Nephron (organoid): ENCODE measurements at regions not wholly inside any gene's neighbourhood (a gene's known extent, or its start where the extent isn't known, plus 50 kb on each side); places are given as distances from the start of the nearest gene placed in this dataset.
"Not testable (repeated sequence)": the region's sequence is repeated elsewhere in the genome, so short reads cannot be mapped to it uniquely, and the experiment has no call there.

Source experiments
- H3K27ac Mint-ChIP-seq, 3 experiments: 2 replicates each; pipeline ENCODE4 v1.8.0; 2020; ENCODE audit warnings: mixed read lengths in 3 of 3, mild to moderate bottlenecking in 2 of 3, moderate library complexity in 1 of 3
- H3K27me3 Mint-ChIP-seq: 2 replicates; pipeline ENCODE4 v1.8.0; 2021; ENCODE audit warnings: low read depth, mild to moderate bottlenecking, moderate library complexity, mixed read lengths
- H3K36me3 Mint-ChIP-seq: 2 replicates; pipeline ENCODE4 v1.8.0; 2020; ENCODE audit warnings: low read depth, mixed read lengths
- H3K4me1 Mint-ChIP-seq: 2 replicates; pipeline ENCODE4 v1.8.0; 2020; ENCODE audit warnings: mixed read lengths
- H3K4me3 Mint-ChIP-seq, 3 experiments: 2 replicates each; pipeline ENCODE4 v1.8.0; 2020; ENCODE audit warnings: mild to moderate bottlenecking in 3 of 3, mixed read lengths in 3 of 3, moderate library complexity in 2 of 3
- H3K9me3 Mint-ChIP-seq: 2 replicates; pipeline ENCODE4 v1.8.0; 2020; ENCODE audit warnings: mixed read lengths
- TF ChIP-seq, protein P1 (sequence below), 3 experiments: fragments of 200-600 bp; sonication (generic); IDR thresholded peaks; one replicate each; pipeline ENCODE4 v1.5.0; 2021; ENCODE audit warnings: antibody characterized with exemption in 3 of 3; ENCODE audit not compliant: unreplicated experiment in 3 of 3

DNA sequence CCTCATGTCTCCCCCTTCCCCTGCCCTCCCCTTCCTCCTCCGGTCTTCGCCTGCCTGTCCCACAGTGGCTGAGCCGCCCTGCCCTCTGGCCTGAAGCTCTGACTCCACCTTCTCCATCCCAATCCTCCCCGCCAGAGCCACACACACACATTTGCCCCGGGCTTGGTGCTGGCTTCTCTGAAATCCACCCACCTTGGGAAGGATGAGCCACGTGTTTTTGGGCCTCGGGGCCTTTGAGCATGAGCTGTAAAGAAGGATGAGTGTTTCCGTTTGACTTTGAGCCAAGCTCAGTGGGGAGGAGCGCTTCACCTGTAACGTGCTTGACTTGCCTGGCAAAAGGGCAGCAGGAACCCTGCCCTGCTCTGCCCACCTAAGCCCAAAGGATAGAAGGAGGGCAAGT lies 295.1 kb downstream of the SIPA1L2 start:
- Mint-ChIP-seq H3K27ac (no peak overlapping the region), H3K9me3 (peaks cover 14% of the 10 kb centered on the region), H3K4me1 (peaks cover 33% of the 10 kb centered on the region), H3K4me3 (no peak overlapping the region), H3K36me3 (peaks cover 7% of the 10 kb centered on the region), H3K27me3 (peaks cover 18% of the 10 kb centered on the region)
- TF ChIP-seq, protein P1, sequence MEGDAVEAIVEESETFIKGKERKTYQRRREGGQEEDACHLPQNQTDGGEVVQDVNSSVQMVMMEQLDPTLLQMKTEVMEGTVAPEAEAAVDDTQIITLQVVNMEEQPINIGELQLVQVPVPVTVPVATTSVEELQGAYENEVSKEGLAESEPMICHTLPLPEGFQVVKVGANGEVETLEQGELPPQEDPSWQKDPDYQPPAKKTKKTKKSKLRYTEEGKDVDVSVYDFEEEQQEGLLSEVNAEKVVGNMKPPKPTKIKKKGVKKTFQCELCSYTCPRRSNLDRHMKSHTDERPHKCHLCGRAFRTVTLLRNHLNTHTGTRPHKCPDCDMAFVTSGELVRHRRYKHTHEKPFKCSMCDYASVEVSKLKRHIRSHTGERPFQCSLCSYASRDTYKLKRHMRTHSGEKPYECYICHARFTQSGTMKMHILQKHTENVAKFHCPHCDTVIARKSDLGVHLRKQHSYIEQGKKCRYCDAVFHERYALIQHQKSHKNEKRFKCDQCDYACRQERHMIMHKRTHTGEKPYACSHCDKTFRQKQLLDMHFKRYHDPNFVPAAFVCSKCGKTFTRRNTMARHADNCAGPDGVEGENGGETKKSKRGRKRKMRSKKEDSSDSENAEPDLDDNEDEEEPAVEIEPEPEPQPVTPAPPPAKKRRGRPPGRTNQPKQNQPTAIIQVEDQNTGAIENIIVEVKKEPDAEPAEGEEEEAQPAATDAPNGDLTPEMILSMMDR (IDR thresholded peaks at IDR 0.05; ENCODE audit: unreplicated experiment in 3 of 3): no peak

DNA sequence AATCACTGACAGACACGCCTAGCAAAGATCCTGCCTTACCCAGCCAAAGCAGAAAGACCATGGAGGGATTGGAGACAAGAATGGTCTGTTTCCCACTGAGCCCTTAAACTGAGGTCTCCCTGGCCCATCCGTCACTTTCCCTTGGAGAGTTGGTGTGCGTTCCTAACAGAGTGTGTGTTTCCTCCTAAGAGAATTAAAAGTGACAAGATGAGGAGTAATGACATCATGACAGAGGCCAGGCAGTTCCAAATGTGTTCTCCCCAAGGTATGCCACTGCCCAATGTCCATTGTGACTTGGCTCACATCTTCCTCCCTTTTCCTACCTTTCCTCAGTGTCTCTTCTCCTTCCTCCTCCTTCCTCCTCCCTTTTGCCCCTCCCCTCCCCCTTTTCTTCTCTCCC lies 295.7 kb downstream of the SIPA1L2 start:
- Mint-ChIP-seq H3K27ac (no peak overlapping the region), H3K9me3 (peaks cover 18% of the 10 kb centered on the region), H3K36me3 (peaks cover 11% of the 10 kb centered on the region), H3K4me1 (peaks cover 38% of the 10 kb centered on the region), H3K4me3 (no peak overlapping the region), H3K27me3 (peaks cover 18% of the 10 kb centered on the region)
- TF ChIP-seq, protein P1 (IDR thresholded peaks at IDR 0.05; ENCODE audit: unreplicated experiment in 3 of 3): no peak

DNA sequence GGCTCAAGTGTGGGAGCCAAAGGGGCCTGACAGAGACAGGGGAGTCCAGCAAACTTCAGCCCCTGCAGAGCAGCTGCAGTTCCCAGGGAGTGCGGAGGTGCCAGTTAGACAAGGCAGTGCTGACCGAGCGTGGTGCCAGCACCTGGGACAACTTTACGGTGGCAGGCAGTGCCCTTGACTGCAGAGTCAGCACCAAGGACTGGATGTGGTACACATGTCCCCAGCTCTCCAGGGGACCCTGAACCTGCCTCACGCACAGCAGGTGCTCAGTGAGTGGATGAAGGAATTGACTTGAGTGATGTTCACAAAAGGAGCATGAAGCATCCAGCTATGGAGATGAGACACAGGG lies 296.5 kb downstream of the SIPA1L2 start:
- Mint-ChIP-seq H3K27ac (no peak overlapping the region), H3K36me3 (peaks cover 11% of the 10 kb centered on the region), H3K27me3 (peaks cover 18% of the 10 kb centered on the region), H3K4me1 (peaks cover 44% of the 10 kb centered on the region), H3K4me3 (no peak overlapping the region), H3K9me3 (peaks cover 21% of the 10 kb centered on the region)
- TF ChIP-seq, protein P1 (IDR thresholded peaks at IDR 0.05; ENCODE audit: unreplicated experiment in 3 of 3): no peak

DNA sequence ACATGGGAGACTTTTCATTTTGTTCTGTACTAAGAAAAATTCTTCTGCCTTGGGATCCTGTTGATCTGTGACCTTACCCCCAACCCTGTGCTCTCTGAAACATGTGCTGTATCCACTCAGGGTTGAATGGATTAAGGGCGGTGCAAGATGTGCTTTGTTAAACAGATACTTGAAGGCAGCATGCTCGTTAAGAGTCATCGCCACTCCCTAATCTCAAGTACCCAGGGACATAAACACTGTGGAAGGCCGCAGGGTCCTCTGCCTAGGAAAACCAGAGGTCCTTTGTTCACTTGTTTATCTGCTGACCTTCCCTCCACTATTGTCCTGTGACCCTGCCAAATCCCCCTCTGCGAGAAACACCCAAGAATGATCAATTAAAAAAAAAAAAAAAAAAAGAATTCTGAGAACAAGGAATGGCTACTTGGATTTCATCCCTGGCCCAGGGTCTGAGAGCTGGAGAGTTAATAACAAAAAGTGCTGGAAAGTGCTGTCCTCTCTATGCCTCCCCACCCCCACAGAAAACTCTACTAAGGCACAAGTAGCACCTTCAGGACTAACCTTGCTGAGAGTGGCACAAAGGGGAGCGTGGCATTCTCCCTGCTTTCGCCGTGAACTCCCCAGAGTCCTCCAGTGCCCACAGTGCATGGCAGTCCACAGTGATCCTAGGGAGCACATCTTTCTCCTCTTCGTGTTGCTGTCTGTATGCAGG lies 297.1 kb downstream of the SIPA1L2 start:
- H3K4me1 Mint-ChIP-seq: peaks cover 49% of the 10 kb centered on the region
- peaks cover 24% of the 10 kb centered on the region for H3K9me3 Mint-ChIP-seq
- not testable (repeated sequence) for H3K27ac Mint-ChIP-seq, H3K4me3 Mint-ChIP-seq
- H3K36me3 Mint-ChIP-seq: peaks cover 11% of the 10 kb centered on the region
- H3K27me3 Mint-ChIP-seq: peaks cover 18% of the 10 kb centered on the region

DNA sequence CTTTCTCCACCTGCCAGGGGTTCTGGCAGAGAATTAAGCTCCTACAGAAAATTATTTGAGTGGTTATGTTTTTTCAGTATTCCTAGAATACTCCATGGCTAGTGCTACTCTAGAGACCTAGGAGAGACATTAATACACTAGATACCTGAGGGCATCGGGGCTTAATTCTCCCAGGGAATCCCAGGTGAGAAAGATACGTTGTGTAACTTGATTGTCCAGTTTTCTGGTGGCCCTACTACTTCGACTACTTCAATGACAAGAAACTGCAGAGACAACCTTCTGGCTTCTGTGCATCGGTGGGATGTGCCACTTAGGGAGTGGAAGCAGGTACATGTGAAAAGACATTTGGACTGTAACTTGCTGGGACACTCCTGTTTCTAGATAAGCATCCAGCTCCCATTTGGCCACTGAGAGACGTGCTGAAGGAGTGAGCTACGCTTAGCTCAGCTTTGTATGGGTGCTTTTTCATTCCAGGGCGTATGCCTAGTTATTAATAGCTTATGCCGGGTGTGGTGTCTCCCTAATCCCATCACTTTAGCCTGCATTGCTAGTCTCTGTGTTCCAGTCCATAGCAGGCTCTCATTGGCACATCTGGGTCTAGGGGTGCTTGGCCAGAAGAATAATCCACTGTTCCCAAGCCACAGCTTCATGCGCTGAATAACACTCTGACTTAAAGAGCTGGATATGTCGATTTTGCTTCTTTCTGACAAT lies 300.7 kb downstream of the SIPA1L2 start:
- Mint-ChIP-seq H3K36me3 (peaks cover 11% of the 10 kb centered on the region), H3K9me3 (peaks cover 21% of the 10 kb centered on the region), H3K4me3 (no peak overlapping the region), H3K27me3 (peaks cover 8% of the 10 kb centered on the region), H3K4me1 (peaks cover 31% of the 10 kb centered on the region), H3K27ac (no peak overlapping the region)
- TF ChIP-seq, protein P1 (IDR thresholded peaks at IDR 0.05; ENCODE audit: unreplicated experiment in 3 of 3): no peak

DNA sequence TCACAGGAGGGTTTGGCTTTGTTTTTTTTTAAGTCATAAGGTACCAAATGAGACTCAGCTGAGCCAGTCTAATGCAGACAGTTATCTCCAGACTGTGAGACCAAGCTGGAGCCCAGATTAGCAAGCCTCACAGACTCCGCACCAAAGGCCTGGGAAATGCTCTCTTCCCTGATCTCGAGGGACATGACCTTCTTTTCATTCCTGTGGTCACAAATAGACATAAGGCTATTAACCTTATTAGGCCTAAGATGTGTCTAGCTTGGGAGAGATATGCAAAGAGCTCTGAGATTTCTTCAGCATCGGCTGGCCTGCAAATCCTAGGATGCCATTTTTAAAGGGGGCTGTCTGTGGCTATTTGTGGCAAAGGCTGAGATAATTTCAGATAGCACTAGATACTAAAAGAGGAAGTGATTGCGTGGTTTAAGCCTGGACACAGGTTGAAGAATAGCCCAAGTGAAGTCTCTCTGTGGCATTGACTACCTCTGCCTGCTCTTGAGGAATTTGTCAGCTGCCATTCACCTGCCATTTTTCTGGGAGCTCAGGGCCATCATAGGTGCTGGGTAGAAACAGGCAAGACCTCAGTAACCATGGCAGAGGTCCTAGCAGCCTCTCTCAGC lies 301.3 kb downstream of the SIPA1L2 start:
- peaks cover 5% of the 10 kb centered on the region for H3K27me3 Mint-ChIP-seq
- peaks cover 16% of the 10 kb centered on the region for H3K9me3 Mint-ChIP-seq
- TF ChIP-seq, protein P1 (IDR thresholded peaks at IDR 0.05; ENCODE audit: unreplicated experiment in 3 of 3): no peak
- peaks cover 24% of the 10 kb centered on the region for H3K4me1 Mint-ChIP-seq
- no peak overlapping the region for H3K4me3 Mint-ChIP-seq
- peaks cover 11% of the 10 kb centered on the region for H3K36me3 Mint-ChIP-seq
- H3K27ac Mint-ChIP-seq: peak overlapping the region in 1 of 3 experiments; percentile 40
